ENCODE measurements at regions not wholly inside any gene's neighbourhood (a gene's known extent, or its start where the extent isn't known, plus 50 kb on each side); places are given as distances from the start of the nearest gene placed in this dataset.
A peak's percentile ranks its signal among the peaks of the same experiment; 100 is the strongest.

DNA sequence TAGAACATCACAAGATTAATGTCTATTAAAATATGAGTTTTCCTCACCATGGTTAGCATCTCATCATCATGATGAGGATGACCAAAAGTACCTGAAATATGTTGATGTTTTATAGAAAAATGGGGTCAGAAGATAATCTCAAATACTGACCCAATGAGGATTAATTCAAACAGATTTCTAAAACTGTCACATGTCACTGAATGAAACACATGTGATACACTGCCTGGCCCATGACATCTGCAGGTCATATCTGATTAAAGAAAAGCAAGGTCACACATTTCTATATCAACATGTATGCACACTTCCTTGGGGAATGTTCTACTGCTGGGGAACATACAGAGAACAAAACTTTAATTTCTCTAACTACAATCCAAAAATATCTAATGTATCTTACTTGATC is 470.6 kb upstream of the ADGRL2 start:
- intact Hi-C loops (cut with DNase I, micrococcal nuclease): no loop called here
- no peak for ATAC-seq
- DNase-seq: no peak

DNA sequence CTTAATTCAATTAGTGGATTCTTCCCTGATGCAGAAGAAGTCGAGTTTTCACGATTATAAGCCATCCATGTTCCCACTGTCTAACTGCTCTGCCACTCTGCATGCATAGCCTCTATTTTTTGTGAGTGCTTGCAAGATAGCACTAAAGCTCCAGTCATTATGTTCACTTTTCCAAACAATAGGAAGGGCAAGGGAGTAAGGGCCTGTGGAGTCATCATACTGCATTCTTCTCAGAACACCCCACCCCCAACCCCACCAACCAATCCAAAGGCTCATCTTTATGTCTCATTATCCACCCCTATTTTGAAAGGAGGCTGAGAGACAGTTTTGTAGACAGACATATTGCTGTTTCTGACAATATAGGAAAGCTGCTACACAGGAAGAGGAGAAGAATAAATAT is 471.7 kb upstream of the ADGRL2 start:
- DNase-seq: no peak
- intact Hi-C loops (cut with DNase I, micrococcal nuclease): no loop called here
- no peak for ATAC-seq

DNA sequence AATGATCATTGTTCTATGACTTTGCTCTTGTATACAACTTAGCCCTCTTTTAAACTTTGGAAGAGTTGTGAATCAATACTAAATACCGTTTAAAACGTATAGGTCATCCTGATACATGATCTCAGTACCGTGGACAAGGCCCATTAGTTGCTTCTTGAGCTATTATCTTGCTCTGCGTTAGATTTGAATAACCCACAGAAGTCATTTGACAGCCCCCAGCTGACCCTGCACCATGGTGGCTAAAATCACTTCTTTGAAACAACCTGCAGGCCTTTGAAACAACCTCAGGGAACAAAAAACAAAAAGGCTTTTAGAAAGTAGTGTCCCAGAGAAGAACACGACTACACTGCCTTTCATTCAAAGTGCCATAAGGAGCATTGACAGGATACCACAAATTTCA is 473.0 kb upstream of the ADGRL2 start:
- ATAC-seq (no peak), DNase-seq (no peak)
- intact Hi-C loops (cut with DNase I, micrococcal nuclease): no loop called here

DNA sequence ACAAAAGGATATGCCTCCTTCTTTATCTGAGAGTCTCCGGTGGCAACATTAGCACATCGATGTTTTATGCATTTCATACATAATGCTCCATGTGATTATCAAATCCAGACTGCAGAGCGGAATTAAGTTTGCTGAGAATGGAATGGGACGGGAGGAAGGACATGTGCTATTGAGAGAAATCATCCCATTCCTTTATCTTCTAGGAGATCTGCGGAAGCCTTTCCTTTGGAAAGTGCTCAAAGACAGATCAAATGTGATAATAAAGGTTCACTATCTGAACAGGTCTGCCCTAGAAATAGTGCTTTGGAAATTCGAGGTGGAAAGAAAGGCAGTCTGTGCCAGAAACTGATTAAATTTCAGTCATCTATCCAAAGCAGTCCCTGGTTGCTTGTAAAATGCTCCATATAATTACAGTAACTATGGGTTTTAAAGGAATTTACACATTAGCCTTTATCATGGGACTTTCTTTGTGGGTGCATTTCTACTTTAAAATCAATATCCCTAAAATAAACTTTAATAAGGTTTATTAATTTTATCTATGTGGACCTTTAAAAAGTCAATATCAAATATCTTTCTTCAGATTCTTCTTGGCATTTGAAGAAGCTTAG is 473.5 kb upstream of the ADGRL2 start:
- no peak for DNase-seq

DNA sequence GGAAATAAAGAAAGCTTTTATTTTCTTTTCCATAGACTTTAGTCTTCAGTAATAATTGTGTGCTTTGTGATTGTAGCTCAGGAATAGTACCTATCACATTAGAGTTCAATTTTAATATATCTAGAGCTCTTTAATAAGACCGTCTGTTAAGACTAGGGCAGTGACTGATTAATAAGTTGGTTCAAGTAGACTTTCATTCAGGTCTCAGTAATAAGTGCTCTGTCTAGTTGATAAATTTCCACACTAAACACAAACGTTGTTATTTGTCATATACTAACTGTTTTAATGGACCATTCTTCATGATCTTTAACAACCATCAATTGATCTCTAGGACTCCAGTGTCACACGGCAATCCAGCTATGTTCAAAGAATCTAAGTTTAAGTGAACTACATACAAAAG is 474.5 kb upstream of the ADGRL2 start:
- DNase-seq (no peak), ATAC-seq (no peak)
- intact Hi-C loops (cut with DNase I, micrococcal nuclease): no loop called here

More for the DNA sequence above, 473.5 kb upstream of the ADGRL2 start:
- ATAC-seq: no peak
- intact Hi-C loops (cut with DNase I, micrococcal nuclease): no loop called here

DNA sequence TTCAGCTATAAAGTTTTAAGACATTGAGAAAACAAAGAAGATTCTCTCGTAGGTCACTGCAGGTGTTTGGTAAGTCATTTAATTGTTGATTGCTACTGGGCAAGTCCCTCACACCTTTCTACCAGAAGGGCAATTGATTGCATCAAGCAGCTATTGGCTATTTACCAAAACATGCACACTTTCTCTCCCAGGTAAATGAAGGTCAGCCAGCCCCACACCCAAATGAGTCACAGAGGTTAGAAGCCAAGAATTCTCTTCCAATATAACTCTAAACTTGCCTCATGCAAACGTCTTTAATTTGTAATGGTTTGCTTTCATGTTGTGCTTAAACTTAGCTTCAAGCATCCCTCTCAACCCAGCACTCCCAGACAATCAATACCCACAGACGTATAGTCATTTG is 475.3 kb upstream of the ADGRL2 start:
- DNase-seq (no peak), ATAC-seq (no peak)
- intact Hi-C loops (cut with DNase I, micrococcal nuclease): no loop called here

DNA sequence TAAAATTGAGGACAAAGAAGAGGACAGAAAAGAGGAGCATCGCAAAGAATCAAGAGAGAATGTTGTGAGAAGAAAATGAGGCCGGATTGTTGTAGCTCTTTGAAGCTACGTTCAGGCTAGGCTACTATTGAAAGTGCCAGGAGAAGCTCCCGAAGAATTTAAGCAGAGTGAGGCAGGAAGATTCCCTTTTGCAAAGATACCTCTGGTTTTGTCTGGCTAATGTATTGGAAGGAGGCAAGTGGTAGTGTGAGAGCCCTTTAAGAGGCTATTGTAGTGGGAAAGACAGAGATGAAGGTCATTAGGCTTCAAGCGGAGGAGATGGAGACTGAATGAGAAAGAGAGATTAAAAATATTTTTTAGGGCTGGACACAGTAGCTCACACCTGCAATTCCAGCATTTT is 476.9 kb upstream of the ADGRL2 start:
- intact Hi-C loops (cut with DNase I, micrococcal nuclease): no loop called here
- DNase-seq (no peak), ATAC-seq (no peak)

DNA sequence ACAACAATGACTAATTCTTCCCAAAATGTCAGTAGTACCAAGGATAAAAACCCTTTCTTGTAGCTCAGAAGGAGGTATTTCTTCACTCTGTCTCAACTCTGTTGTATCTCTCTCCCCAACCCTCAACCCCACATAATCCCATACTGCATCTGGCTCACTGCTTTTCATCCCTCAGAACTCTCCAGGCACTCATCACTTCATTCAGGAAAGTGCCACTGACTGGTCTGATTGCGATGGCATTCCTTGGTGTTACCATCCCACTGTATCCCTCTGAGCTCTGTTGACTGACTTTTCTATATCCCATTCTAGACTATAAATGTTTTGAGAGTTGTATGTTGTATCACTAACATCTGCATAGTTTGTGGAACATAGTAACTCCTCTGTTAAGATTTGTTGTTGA is 483.5 kb upstream of the ADGRL2 start:
- no peak for ATAC-seq
- no peak for DNase-seq
- intact Hi-C loops (cut with DNase I, micrococcal nuclease): no loop called here

DNA sequence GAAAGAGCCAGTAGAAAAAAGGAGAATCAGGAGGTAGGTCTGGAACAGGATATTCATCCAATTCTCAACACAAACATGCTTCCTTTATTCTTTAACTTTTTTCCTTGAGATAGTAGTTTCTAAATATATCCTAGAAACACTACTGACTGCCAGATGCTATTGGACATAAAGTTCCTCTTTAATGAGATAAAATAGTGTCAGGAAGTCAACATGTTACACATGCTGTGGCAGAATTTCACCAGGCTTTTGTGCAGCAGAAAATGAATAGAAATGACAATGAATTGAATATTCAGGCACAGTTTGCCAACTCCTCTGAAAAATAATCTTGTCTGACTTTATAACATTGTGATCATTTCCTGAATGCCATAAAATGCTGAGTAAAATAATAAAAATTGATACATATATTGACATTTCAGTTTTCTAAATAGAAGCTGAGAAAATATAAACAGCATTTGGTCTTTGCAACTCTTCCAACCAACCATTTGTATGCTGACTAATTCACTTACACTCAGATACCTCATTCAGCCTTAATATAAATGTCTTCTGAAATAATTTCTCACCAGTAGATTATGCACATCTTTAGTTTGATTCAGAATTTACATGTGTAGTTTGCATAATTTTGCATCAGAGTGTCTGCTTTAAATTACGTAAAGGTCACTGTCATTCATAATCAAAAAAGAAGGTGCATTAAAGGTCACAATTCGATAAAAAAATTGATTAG is 486.1 kb upstream of the ADGRL2 start:
- DNase-seq (no peak), ATAC-seq (no peak)
- intact Hi-C loops (cut with DNase I, micrococcal nuclease): no loop called here

DNA sequence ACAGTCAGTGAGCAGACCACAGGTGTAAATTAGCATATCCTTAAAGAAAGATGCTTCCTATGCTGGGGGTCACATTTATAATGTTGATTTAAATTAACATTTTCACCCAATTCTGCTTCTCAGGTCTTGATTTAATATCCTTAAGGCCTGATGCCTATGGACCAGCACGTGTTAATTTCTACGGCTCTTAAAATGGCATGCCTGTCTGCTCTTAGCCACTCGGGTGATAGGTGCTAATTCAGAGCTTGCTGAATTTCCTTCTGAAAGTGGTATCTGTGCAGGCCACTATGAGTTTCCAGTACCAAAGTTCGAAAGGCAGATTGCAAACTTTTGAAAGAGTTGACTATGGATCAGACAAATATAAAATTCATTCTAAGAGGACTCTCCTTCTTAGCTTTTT is 487.4 kb upstream of the ADGRL2 start:
- DNase-seq (no peak), ATAC-seq (no peak)
- intact Hi-C loops (cut with DNase I, micrococcal nuclease): no loop called here

DNA sequence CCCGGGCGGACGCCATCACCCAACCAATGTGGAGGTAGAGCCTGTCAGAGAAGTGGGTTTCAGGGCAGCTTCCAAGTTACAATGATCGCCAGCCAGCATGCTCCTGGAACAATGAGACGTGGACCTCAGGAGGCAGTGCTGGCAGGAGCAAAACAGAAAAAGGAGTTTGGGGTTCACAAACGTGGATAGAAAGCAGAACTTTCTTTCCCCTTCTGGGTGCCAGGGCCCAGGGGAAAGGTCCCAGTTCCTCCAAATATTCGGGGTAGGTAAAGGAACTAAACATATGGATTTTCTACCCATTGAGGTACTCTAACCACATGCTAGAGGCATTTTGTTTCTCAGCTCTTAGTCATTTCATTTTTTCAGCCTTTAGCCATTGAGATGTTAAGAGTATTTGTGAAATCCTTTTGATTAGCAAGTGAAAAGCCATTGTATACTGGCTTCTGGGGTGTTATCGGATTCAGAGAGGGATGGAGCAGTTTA is 488.4 kb upstream of the ADGRL2 start:
- ATAC-seq (no peak), DNase-seq (no peak)
- intact Hi-C loops (cut with DNase I, micrococcal nuclease): no loop called here

DNA sequence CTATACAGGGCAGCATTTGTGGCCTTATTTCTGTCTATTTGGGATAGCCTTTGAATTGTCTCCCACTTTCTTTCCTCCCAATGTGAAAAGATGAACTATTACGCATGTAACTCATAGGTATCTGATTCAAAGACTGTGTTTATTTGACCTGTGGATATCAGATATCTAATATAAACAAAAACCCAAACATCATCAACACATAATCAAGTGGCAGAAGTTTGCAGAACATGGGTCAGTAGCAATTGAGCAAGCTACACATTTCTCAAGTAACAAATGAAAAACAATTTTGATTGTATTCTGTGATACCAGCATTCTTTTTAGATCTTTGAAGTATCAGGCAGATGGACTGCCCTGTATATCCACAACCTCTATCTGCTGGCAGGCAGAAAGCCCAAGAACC is 490.5 kb upstream of the ADGRL2 start:
- DNase-seq (no peak), ATAC-seq (no peak)
- intact Hi-C loops (cut with DNase I, micrococcal nuclease): no loop called here

DNA sequence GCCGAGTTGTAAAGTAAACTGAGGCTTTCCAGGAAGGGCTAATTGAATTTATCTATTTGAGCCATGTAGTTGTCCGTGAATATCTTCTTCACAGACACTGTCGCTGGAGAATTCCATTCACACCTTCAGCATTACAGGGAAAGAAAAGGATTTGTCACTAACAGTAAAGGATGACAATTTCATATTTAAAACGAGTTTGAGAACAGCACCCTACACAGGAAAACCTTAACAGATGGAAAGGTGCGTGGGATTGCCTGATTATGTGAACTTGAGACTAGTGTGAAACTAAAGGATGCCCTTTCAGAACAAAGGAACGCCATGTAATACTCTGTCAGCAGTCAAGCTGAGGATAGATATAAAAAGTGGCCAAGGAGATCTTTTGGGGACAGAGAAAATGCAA is 492.5 kb upstream of the ADGRL2 start:
- intact Hi-C loops (cut with DNase I, micrococcal nuclease): no loop called here
- DNase-seq: no peak
- ATAC-seq: no peak

DNA sequence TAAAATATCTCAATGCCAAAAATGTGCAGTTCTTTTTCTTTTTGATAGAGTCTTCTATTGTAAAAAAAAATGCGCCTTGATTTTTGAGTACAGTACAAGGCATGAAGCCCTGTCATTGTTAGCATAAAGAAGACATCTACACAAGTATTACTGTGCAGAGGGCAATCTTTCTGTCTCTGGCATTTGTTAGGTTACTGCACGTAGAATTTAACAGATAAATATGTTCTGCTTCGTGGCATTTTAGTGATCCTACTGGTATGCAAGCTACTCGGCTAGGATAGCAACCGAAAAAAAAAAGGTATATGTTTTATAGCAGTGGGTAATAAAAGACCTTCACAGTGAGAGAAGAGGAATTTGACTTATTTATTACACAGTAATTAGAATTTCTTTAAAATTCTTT is 492.9 kb upstream of the ADGRL2 start:
- intact Hi-C loops (cut with DNase I, micrococcal nuclease): no loop called here
- ATAC-seq (no peak), DNase-seq (no peak)

DNA sequence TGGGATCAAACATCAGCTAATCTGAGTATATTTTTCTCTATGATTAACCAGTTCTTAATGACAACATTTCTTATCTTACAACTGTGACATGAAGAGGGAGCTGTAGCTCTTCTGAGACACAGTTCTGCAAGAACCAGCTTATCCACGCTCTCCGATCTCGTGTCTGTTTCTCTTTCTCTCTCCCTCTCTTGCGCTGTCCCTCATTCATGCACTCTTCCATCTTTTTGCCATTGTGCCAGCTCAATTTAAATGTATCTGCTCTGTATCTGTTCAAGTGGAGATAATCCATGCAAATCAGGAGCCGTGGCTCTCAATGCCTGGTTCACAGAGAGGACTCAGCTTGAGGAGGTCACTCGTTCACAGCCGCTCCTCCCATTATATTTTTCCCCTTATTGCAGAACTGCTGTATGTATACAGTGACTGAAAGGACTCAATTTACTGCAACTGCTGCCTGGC is 494.7 kb upstream of the ADGRL2 start:
- DNase-seq: peak in 1 of 2 donors; percentile 5
- peak; percentile 91 for ATAC-seq
- intact Hi-C loops (cut with DNase I, micrococcal nuclease): no loop called here

DNA sequence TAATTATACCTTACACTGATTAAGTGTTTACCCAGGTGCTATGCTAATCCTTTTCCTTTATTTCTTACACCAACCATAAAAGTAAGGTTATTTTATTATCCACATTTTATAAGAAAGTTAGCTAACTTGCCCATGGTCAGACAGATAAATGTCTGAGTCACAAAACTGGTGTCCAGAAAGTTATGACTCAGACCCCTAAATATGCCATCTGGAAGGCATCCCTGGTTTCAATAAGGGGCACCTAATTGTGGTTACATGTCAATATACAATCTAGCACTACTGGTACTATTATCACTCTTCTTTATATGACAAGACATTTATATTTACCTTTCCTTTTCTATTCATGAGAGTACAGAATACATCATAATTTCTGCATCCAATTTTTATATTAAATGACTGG is 496.5 kb upstream of the ADGRL2 start:
- DNase-seq (no peak), ATAC-seq (no peak)
- intact Hi-C loops (cut with DNase I, micrococcal nuclease): no loop called here

DNA sequence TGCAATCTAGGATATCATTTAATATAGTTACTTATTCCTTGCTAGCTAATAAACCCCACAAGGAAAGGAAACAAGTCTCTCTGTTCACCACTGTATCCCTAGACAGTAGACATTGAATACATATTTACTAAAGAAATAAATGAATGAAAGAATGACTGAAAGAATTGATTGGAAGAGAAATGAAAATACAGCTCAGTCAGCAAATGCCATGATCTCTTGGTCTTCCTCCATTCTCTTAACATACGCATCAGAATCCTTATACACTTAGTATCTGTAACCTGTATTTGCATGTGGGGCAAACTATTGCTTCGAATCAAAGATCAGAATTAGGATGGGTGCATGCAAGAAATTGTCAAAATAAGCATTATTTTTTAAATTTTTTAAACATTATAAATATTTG is 500.8 kb upstream of the ADGRL2 start:
- intact Hi-C loops (cut with DNase I, micrococcal nuclease): no loop called here
- DNase-seq (no peak), ATAC-seq (no peak)

DNA sequence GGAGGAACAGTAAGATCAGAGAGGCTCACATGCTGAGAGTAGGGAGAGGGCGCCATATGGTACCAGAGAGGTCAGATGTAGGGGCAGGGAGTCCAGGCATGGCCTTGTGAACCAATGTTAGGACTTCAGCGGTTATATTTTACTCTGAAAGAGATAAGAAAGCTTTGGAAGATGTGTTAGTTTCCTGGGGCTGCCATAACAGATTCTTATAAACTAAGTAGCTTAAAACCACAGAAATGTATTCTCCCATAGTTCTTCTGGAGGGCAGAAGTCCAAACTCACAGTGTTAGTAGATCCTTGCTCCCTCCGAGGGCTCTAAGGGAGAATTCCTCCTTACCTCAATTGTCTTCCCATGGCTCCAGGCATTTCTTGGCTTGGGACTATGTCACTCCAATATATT is 502.5 kb upstream of the ADGRL2 start:
- intact Hi-C loops (cut with DNase I, micrococcal nuclease): no loop called here
- DNase-seq (no peak), ATAC-seq (no peak)

DNA sequence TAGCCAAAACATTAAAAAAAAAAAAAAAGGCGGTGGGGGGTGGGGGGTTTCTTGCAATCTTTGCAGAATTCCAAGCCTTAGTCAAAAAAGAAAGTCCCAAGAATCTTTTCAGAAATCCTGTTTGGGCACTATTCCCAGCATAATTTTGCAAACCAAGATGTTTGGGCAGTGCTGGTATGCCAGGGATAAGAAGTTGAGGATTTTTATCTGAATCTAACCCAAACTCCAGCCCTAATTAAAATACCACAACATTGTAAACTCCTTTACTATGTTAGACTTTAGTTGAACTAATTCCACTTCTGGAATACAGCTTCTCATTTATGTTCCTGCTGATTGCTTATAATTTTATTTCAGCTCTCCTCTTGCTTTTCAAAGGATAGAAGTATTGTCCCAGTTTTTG is 504.1 kb upstream of the ADGRL2 start:
- DNase-seq (no peak), ATAC-seq (no peak)
- intact Hi-C loops (cut with DNase I, micrococcal nuclease): no loop called here

DNA sequence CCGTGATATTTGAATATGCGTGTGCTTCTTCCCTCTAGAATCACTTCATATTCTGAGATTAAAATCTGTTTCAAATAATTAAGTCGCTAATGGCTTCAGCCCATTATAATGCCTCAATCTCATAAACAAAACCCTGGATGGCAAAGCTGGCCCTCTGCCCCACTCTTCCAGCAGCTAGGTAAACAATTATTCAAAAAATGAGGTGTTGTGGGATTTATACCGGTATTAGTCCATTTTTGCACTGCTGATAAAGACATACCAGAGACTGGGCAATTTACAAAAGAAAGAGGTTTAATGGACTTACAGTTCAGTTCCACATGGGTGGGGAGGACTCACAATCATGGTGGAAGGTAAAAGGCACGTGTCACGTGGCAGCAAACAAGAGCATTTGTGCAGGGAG is 510.4 kb upstream of the ADGRL2 start:
- DNase-seq: no peak

DNA sequence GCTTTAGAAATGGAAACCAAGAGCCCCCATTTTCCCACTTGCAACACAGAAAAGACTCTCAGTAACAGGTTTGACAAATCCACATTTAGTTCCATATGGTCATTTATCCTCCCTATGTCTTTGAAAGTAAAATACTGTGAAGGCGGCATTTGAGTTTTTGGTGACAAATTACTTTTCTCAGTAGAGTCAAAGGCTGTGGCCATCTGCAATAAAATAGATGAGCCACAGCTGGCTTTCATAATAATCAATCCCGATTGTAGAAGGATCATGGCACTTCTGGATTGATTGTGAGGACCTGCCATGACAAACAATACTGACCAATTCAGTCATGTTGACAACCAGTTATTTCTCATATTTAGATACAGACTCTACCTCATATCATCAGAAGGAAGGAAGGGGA is 512.0 kb upstream of the ADGRL2 start:
- intact Hi-C loops (cut with DNase I, micrococcal nuclease): no loop called here
- DNase-seq (no peak), ATAC-seq (no peak)

More for the DNA sequence above, 510.4 kb upstream of the ADGRL2 start:
- intact Hi-C loops (cut with DNase I, micrococcal nuclease): no loop called here
- ATAC-seq: no peak

Measured in left colon (tissue), 2 donors.